ENCODE measurements at regions not wholly inside any gene's neighbourhood (a gene's known extent, or its start where the extent isn't known, plus 50 kb on each side); places are given as distances from the start of the nearest gene placed in this dataset.

DNA sequence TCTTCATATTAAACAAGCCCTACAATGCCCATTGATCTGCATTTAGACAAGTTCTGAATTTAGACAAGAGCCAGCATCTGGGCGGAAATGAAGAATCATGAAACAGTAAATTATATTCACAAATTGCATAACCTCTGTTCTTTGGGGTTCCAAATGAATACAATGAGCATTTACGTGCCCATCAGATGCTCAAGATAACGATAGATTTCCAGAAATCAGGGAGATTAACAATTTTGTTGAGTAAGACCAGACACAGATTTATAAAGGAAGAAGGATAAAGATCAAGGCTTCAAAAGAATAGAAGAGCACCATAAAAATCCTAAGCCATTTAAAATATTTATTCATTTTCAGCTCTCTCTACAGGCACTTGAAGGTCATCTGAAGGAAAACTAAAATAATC is 59.7 kb upstream of the CDH20 start:
- Histone ChIP-seq H3K4me3 (ENCODE audit: low read depth, low read length, poor library complexity, severe bottlenecking) (no peak overlapping the region), H4K20me1 (ENCODE audit: insufficient read depth, low read length) (no peaks in the 10 kb centered on the region), H3K9me3 (ENCODE audit: low read length) (no peaks in the 10 kb centered on the region), H3K36me3 (ENCODE audit: insufficient read depth, low read length) (no peaks in the 10 kb centered on the region), H3K4me2 (ENCODE audit: low read length) (no peak overlapping the region), H3K9me2 (ENCODE audit: insufficient read depth, low read length) (no peaks in the 10 kb centered on the region), H3K27ac (ENCODE audit: low read depth, low read length, poor library complexity, severe bottlenecking) (no peak overlapping the region), H3K79me2 (ENCODE audit: insufficient read depth, low read depth, low read length) (no peaks in the 10 kb centered on the region), H2AFZ (ENCODE audit: low read length) (no peak overlapping the region), H3K4me1 (ENCODE audit: insufficient read depth, low read length, poor library complexity, severe bottlenecking) (no peaks in the 10 kb centered on the region)
- intact Hi-C loops (cut with micrococcal nuclease; ENCODE audit: unreplicated experiment), result no loop called here
- no peak for TF ChIP-seq EZH2phosphoT487 (IDR thresholded peaks at IDR 0.05; ENCODE audit: borderline replicate concordance, low read depth, low read length)
- POLR2A ChIA-PET, result no interaction called here
- DNase-seq (ENCODE audit: low spot score), result no peak
- CTCF ChIA-PET (ENCODE audit: unreplicated experiment), result no interaction called here
- BruUV-seq (replicated peaks), result no TSS peak

DNA sequence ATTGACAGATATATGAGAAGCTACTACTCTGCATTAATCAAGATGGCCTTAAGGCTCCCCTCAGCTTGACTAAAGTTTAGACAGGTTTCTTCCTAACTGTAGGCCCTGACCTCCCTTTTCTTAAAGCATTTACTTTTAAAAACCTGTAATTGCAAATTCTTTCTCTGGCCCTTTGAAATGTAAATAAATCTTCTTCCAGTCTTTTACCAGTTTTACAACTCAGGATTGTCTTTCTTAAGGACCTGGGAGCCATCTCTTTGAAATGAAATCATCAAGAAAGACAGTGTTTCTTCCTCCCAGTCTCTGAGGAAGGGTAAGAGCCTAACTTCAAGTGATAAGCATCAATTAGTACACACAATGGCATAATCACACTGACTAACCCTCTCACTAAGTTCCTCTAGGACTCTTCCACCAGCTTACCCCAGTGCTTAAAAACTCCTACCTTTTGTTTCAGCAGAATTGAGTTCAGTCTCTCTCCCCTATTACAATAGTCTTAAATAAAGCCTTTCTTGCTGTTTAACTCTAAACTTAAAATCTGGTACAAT is 58.7 kb upstream of the CDH20 start:
- Histone ChIP-seq H2AFZ (ENCODE audit: low read length) (no peak overlapping the region), H3K9me3 (ENCODE audit: low read length) (no peaks in the 10 kb centered on the region), H4K20me1 (ENCODE audit: insufficient read depth, low read length) (no peaks in the 10 kb centered on the region), H3K27ac (ENCODE audit: low read depth, low read length, poor library complexity, severe bottlenecking) (no peak overlapping the region), H3K9me2 (ENCODE audit: insufficient read depth, low read length) (no peaks in the 10 kb centered on the region), H3K79me2 (ENCODE audit: insufficient read depth, low read depth, low read length) (no peaks in the 10 kb centered on the region), H3K36me3 (ENCODE audit: insufficient read depth, low read length) (no peaks in the 10 kb centered on the region), H3K4me2 (ENCODE audit: low read length) (no peak overlapping the region), H3K4me1 (ENCODE audit: insufficient read depth, low read length, poor library complexity, severe bottlenecking) (no peaks in the 10 kb centered on the region), H3K4me3 (ENCODE audit: low read depth, low read length, poor library complexity, severe bottlenecking) (no peak overlapping the region)
- no TSS peak for BruUV-seq (replicated peaks)
- DNase-seq (ENCODE audit: low spot score), result no peak
- ChIA-PET POLR2A (no interaction called here), CTCF (ENCODE audit: unreplicated experiment) (no interaction called here)
- intact Hi-C loops (cut with micrococcal nuclease; ENCODE audit: unreplicated experiment), result no loop called here
- TF ChIP-seq, protein P1, sequence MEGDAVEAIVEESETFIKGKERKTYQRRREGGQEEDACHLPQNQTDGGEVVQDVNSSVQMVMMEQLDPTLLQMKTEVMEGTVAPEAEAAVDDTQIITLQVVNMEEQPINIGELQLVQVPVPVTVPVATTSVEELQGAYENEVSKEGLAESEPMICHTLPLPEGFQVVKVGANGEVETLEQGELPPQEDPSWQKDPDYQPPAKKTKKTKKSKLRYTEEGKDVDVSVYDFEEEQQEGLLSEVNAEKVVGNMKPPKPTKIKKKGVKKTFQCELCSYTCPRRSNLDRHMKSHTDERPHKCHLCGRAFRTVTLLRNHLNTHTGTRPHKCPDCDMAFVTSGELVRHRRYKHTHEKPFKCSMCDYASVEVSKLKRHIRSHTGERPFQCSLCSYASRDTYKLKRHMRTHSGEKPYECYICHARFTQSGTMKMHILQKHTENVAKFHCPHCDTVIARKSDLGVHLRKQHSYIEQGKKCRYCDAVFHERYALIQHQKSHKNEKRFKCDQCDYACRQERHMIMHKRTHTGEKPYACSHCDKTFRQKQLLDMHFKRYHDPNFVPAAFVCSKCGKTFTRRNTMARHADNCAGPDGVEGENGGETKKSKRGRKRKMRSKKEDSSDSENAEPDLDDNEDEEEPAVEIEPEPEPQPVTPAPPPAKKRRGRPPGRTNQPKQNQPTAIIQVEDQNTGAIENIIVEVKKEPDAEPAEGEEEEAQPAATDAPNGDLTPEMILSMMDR (conservative IDR thresholded peaks at IDR 0.05; ENCODE audit: low read length), result no peak
- TF ChIP-seq EZH2phosphoT487 (IDR thresholded peaks at IDR 0.05; ENCODE audit: borderline replicate concordance, low read depth, low read length), result no peak

DNA sequence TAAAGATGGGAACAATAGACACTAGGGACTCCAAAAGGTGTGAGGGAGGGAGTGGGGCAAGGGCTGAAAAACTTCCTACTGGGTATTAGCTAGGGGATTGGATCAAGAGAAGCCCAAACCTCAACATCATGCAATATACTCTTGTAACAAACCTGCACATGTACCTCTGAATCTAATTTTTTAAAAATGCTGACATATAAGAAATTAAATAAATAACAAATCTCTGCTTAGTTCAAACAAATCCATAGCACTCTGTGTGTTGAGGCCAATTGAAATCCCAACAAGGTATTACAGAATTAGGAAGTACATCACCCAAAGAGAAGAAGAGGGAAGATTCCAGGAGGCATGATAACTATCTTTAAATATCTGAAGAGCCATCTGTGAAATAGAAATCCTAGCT is 55.4 kb upstream of the CDH20 start:
- Histone ChIP-seq H3K9me2 (ENCODE audit: insufficient read depth, low read length) (no peaks in the 10 kb centered on the region), H4K20me1 (ENCODE audit: insufficient read depth, low read length) (no peaks in the 10 kb centered on the region), H3K4me3 (ENCODE audit: low read depth, low read length, poor library complexity, severe bottlenecking) (no peak overlapping the region), H3K4me1 (ENCODE audit: insufficient read depth, low read length, poor library complexity, severe bottlenecking) (no peaks in the 10 kb centered on the region), H3K9me3 (ENCODE audit: low read length) (no peaks in the 10 kb centered on the region), H3K79me2 (ENCODE audit: insufficient read depth, low read depth, low read length) (no peaks in the 10 kb centered on the region), H3K4me2 (ENCODE audit: low read length) (no peak overlapping the region), H3K36me3 (ENCODE audit: insufficient read depth, low read length) (no peaks in the 10 kb centered on the region), H2AFZ (ENCODE audit: low read length) (no peak overlapping the region), H3K27ac (ENCODE audit: low read depth, low read length, poor library complexity, severe bottlenecking) (no peak overlapping the region)
- ChIA-PET POLR2A (no interaction called here), CTCF (ENCODE audit: unreplicated experiment) (no interaction called here)
- intact Hi-C loops (cut with micrococcal nuclease; ENCODE audit: unreplicated experiment), result no loop called here
- TF ChIP-seq, protein P1 (conservative IDR thresholded peaks at IDR 0.05; ENCODE audit: low read length), result no peak
- no peak for TF ChIP-seq EZH2phosphoT487 (IDR thresholded peaks at IDR 0.05; ENCODE audit: borderline replicate concordance, low read depth, low read length)
- no peak for DNase-seq (ENCODE audit: low spot score)
- BruUV-seq (replicated peaks), result no TSS peak

All from OCI-LY7 (cell line).